IMR-90 (cell line): ENCODE measurements at regions not wholly inside any gene's neighbourhood (a gene's known extent, or its start where the extent isn't known, plus 50 kb on each side); places are given as distances from the start of the nearest gene placed in this dataset.

Source experiments
- ATAC-seq: fragments of 200-7000 bp; cut with Tn5 transposase; 2 replicates; pipeline ENCODE4 v1.9.1; 2020; ENCODE audit warnings: low read depth, mild to moderate bottlenecking, moderate library complexity
- BruUV-seq: library from RNA; stranded (reverse); fragments of 400-500 nt; replicated peaks from 2 replicates; lab custom pipeline; 2021; lab: Mats Ljungman, UMichigan
- CTCF ChIA-PET: fragments of 300-600 bp; formaldehyde crosslinking; extraction: SDS; loops from one replicate; lab custom pipeline; 2021; ENCODE audit warnings: antibody characterized with exemption; lab: Yijun Ruan, JAX
- POLR2A ChIA-PET: fragments of 300-600 bp; sonication (Branson Sonifier 250); formaldehyde crosslinking; loops from one replicate; lab custom pipeline; 2022; ENCODE audit warnings: antibody characterized with exemption; ENCODE audit not compliant: unreplicated experiment; lab: Charles Lee
- DNase-seq: peaks from one replicate; pipeline ENCODE4 v3.0.0; 2013
- H2AFZ ChIP-seq: replicated peaks from 2 replicates; pipeline ENCODE3; 2013; ENCODE audit warnings: low read length, mild to moderate bottlenecking; ENCODE audit not compliant: poor library complexity
- H2AK5ac ChIP-seq: 2 replicates; pipeline ENCODE4 v1.6.1; 2013; ENCODE audit warnings: low read depth, low read length, inconsistent platforms
- H2AK9ac ChIP-seq: replicated peaks from 2 replicates; pipeline ENCODE3; 2013; ENCODE audit warnings: mild to moderate bottlenecking, low read depth, low read length, moderate library complexity; ENCODE audit not compliant: poor library complexity
- H2BK120ac ChIP-seq: 2 replicates; pipeline ENCODE4 v1.6.1; 2013; ENCODE audit warnings: low read depth, low read length, inconsistent platforms
- H2BK15ac ChIP-seq: 3 replicates; pipeline ENCODE4 v1.6.1; 2013; ENCODE audit warnings: low read depth, low read length, inconsistent platforms
- H2BK20ac ChIP-seq: 2 replicates; pipeline ENCODE4 v1.6.1; 2013; ENCODE audit warnings: low read depth, mild to moderate bottlenecking, inconsistent platforms, low read length, moderate library complexity
- H2BK5ac ChIP-seq: 2 replicates; pipeline ENCODE4 v1.6.1; 2013; ENCODE audit warnings: mild to moderate bottlenecking, low read depth, low read length, inconsistent platforms; ENCODE audit not compliant: poor library complexity, severe bottlenecking
- H3K14ac ChIP-seq: replicated peaks from 2 replicates; pipeline ENCODE4 v1.6.1; 2013; ENCODE audit warnings: low read depth, low read length, inconsistent platforms
- H3K18ac ChIP-seq: 2 replicates; pipeline ENCODE4 v1.6.1; 2013; ENCODE audit warnings: low read depth, low read length, control low read depth
- H3K23ac ChIP-seq: 2 replicates; pipeline ENCODE4 v1.6.1; 2013; ENCODE audit warnings: low read depth, low read length, inconsistent platforms
- H3K27ac ChIP-seq: 2 replicates; pipeline ENCODE4 v1.5.1; 2013; ENCODE audit warnings: mild to moderate bottlenecking, control low read depth, low read length; ENCODE audit not compliant: insufficient read depth
- H3K27me3 ChIP-seq: 2 replicates; pipeline ENCODE4 v1.6.1; 2013; ENCODE audit warnings: low read length; ENCODE audit not compliant: control insufficient read depth, insufficient read depth
- H3K36me3 ChIP-seq: 2 replicates; pipeline ENCODE4 v1.6.1; 2013; ENCODE audit warnings: low read length, mixed read lengths; ENCODE audit not compliant: control insufficient read depth, insufficient read depth
- H3K4ac ChIP-seq: 2 replicates; pipeline ENCODE4 v1.6.1; 2013; ENCODE audit warnings: low read depth, low read length, inconsistent platforms
- H3K4me1 ChIP-seq: 2 replicates; pipeline ENCODE4 v1.6.1; 2013; ENCODE audit warnings: low read length, mixed read lengths; ENCODE audit not compliant: control insufficient read depth, insufficient read depth
- H3K4me2 ChIP-seq: 2 replicates; pipeline ENCODE4 v1.6.1; 2013; ENCODE audit warnings: low read depth, mild to moderate bottlenecking, control low read depth, low read length, moderate library complexity
- H3K4me3 ChIP-seq: 2 replicates; pipeline ENCODE4 v1.5.1; 2013; ENCODE audit warnings: low read depth, mild to moderate bottlenecking, control low read depth, low read length, moderate library complexity; ENCODE audit not compliant: insufficient read depth
- H3K56ac ChIP-seq: 2 replicates; pipeline ENCODE4 v1.6.1; 2013; ENCODE audit warnings: low read length, inconsistent platforms; ENCODE audit not compliant: insufficient read depth; ENCODE audit errors: extremely low read depth
- H3K79me1 ChIP-seq, 2 experiments: 2 replicates each; pipeline ENCODE4 v1.6.1; 2013; ENCODE audit warnings: low read length in 2 of 2, inconsistent platforms in 1 of 2, low read depth in 1 of 2
- H3K9ac ChIP-seq: 2 replicates; pipeline ENCODE4 v1.6.1; 2013; ENCODE audit warnings: low read depth, low read length, control low read depth
- H3K9me1 ChIP-seq: 2 replicates; pipeline ENCODE4 v1.6.1; 2013; ENCODE audit warnings: low read length, inconsistent platforms; ENCODE audit not compliant: insufficient read depth
- H3K9me3 ChIP-seq: 2 replicates; pipeline ENCODE4 v1.6.1; 2013; ENCODE audit warnings: low read length; ENCODE audit not compliant: control insufficient read depth, insufficient read depth
- H4K20me1 ChIP-seq: 2 replicates; pipeline ENCODE4 v1.6.1; 2013; ENCODE audit warnings: low read length, inconsistent platforms; ENCODE audit not compliant: insufficient read depth
- H4K5ac ChIP-seq: 2 replicates; pipeline ENCODE4 v1.6.1; 2013; ENCODE audit warnings: mild to moderate bottlenecking, low read depth, low read length, control low read depth
- H4K8ac ChIP-seq, 2 experiments: 2 replicates each; pipeline ENCODE4 v1.6.1; 2013; ENCODE audit warnings: low read depth in 2 of 2, low read length in 2 of 2, control low read depth in 1 of 2, inconsistent platforms in 1 of 2
- H4K91ac ChIP-seq: 2 replicates; pipeline ENCODE4 v1.6.1; 2013; ENCODE audit warnings: low read depth, low read length, inconsistent platforms; ENCODE audit not compliant: insufficient read depth
- MAFK ChIP-seq: IDR thresholded peaks from 2 replicates; pipeline ENCODE4 v1.6.1; 2012; ENCODE audit warnings: low read depth, low read length, improper control_type of control experiment
- MXI1 ChIP-seq: IDR thresholded peaks from 2 replicates; pipeline ENCODE4 v1.6.1; 2012; ENCODE audit warnings: low read depth, mild to moderate bottlenecking, low read length, moderate library complexity, borderline replicate concordance
- POLR2A ChIP-seq: IDR thresholded peaks from 2 replicates; pipeline ENCODE4 v1.6.1; 2012; ENCODE audit warnings: mild to moderate bottlenecking, low read depth, low read length
- RCOR1 ChIP-seq: IDR thresholded peaks from 2 replicates; pipeline ENCODE4 v1.6.1; 2012; ENCODE audit warnings: mild to moderate bottlenecking, low read length, improper control_type of control experiment; ENCODE audit not compliant: insufficient replicate concordance
- WGBS, 2 experiments: methylation state at CpG; one replicate each; pipeline versions ENCODE4 v1.1.5 to v1.1.7; 2013; ENCODE audit warnings: missing lambda C conversion rate in 2 of 2; ENCODE audit not compliant: insufficient read length in 1 of 2; ENCODE audit errors: extremely low coverage in 2 of 2; 5-methylcytosine and 5-hydroxymethylcytosine counted together
- dilution Hi-C: fragments of 300-500 bp; cut with HindIII; formaldehyde crosslinking; loops from one replicate; pipeline ENCODE4 v1.14.3; 2018; ENCODE audit warnings: low sequenced_read_pairs; ENCODE audit not compliant: unreplicated experiment
- in situ Hi-C: fragments of 300-500 bp; cut with MboI; formaldehyde crosslinking; loops from 3 replicates; pipeline ENCODE4 v1.14.3; 2019; ENCODE audit warnings: low sequenced_read_pairs, inconsistent platforms, mixed read lengths
- intact Hi-C: fragments of 100-400 bp; cut with micrococcal nuclease; formaldehyde crosslinking; loops from 2 replicates; pipeline ENCODE4 v1.10.0; 2022

DNA sequence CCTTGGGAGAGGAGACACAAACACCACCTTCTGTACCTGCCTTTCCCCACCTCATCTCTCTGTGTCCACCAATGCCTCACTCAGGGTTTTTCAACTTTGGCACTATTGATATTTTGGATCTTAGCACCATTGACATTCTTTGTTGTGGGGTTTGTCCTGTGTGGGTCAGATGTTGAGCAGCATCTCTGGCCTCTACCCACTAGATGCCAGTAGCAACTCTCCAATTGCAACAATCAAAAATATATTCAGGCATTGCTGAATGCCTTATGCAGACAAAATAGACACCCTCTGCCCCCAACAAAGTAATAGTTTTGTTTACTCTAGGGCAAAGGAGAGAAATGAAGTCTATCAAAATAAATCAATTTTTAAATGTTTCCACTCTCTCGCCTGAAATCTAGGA is 1384.3 kb upstream of the NXPH2 start:
- WGBS, 2 experiments = no CpG with 5 or more reads among the region's 1 CpG
- Histone ChIP-seq H2AK5ac (no peak overlapping the region), H3K9me1 (no peaks in the 10 kb centered on the region), H3K4me1 (no peaks in the 10 kb centered on the region), H2BK20ac (no peak overlapping the region), H2BK15ac (no peak overlapping the region), H3K9me3 (peaks cover 16% of the 10 kb centered on the region), H3K4ac (no peak overlapping the region), H2AK9ac (no peak overlapping the region), H3K23ac (no peak overlapping the region), H3K27ac (no peak overlapping the region), H2AFZ (no peak overlapping the region), H3K56ac (no peak overlapping the region), H3K14ac (no peak overlapping the region), H3K79me1 (no peaks in the 10 kb centered on the region), H3K18ac (no peak overlapping the region), H3K4me2 (no peak overlapping the region), H2BK120ac (no peak overlapping the region), H2BK5ac (no peak overlapping the region), H3K9ac (no peak overlapping the region), H4K91ac (no peak overlapping the region), H3K36me3 (no peaks in the 10 kb centered on the region), H4K5ac (no peak overlapping the region), H3K27me3 (no peaks in the 10 kb centered on the region), H3K4me3 (no peak overlapping the region), H4K20me1 (no peaks in the 10 kb centered on the region), H4K8ac (no peak overlapping the region)
- BruUV-seq = no TSS peak
- in situ Hi-C loops = no loop called here
- DNase-seq (no peak), ATAC-seq (no peak)
- ChIA-PET POLR2A (no interaction called here), CTCF (no interaction called here)
- dilution Hi-C loops = no loop called here
- intact Hi-C loops = no loop called here
- TF ChIP-seq POLR2A (no peak), MAFK (no peak), RCOR1 (no peak), MXI1 (no peak)
